ENCODE measurements at regions not wholly inside any gene's neighbourhood (a gene's known extent, or its start where the extent isn't known, plus 50 kb on each side); places are given as distances from the start of the nearest gene placed in this dataset.
"Not testable (repeated sequence)": the region's sequence is repeated elsewhere in the genome, so short reads cannot be mapped to it uniquely, and the experiment has no call there.

DNA sequence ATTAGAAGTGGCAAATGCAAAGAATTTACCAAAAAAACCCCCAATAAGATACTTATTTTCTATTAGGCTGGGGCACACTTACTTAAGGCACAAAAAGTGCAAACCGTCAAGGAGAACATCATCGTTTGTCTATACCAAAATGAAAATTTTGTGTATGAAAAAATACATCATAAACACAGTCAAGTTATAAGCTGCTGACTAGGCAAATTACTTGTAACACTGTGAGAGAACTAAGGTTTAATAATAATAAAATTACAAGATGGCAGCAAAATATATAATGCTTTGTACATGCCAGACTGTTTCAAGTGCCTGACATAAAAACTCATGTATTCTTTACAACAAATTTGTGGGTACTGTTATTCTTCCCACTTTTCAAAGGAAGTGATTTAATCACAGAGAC, 297.2 kb upstream of the CRBN start:
- DNase-seq (ENCODE audit: low read depth in 4 of 4, low spot score in 3 of 4), result no peak

DNA sequence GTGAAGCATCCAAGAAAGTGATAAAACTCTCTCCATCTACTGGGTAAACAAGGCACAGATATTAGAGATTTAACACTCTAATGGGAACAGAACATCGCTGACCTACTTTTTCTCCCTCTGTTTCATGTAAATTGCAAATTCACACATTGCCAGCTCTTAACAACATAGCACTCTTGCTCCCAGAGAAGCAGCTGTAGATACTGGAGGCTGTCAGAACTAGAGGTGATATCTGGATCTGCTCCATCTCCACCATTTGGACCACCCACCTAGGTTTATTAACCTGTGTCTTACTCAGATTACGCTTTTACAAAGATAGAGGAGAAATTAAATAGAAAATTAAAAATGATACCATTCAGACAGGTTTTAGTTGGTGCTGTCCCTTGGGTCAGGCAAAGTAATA, 289.1 kb upstream of the CRBN start:
- no peak for DNase-seq (ENCODE audit: low read depth in 4 of 4, low spot score in 3 of 4)

DNA sequence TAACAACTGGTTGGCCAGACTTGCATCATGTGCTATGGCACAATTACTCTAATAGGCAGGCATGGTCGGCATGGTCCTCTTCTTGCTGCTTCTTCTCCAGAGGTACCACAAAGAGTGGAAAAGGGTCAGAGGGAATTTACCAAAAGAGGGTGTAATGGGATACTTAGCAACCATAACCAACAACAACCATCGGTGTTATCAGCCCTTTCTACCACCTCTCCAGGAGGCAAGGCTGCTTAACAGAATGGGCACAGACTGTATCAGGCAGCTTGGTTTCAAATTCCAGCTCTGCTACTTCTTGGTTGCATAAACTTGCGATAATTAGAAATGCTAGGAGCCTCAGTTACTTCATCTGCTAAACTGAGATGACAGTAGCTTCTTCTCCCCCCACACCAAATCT, 284.6 kb upstream of the CRBN start:
- no peak for DNase-seq (ENCODE audit: low read depth in 4 of 4, low spot score in 3 of 4)

DNA sequence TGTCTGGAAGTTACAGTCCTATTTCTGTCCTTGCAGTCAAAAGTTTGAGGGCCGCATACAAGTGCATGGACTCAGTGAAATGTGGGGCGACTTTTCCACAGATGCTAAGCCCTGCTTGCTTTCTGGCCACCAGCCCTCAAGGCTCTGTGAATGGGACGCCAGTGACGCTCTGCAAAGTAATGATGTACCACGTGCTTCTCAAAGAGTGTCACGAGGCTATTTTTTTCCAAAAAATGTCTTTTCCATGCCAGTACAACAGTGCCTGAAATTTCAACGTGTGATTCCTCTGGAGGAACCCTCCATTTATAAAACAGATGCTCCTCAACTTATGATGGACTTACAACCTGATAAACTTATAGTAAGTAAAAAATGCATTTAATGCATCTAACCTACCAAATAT, 281.8 kb upstream of the CRBN start:
- no peak for DNase-seq (ENCODE audit: low read depth in 4 of 4, low spot score in 3 of 4)

DNA sequence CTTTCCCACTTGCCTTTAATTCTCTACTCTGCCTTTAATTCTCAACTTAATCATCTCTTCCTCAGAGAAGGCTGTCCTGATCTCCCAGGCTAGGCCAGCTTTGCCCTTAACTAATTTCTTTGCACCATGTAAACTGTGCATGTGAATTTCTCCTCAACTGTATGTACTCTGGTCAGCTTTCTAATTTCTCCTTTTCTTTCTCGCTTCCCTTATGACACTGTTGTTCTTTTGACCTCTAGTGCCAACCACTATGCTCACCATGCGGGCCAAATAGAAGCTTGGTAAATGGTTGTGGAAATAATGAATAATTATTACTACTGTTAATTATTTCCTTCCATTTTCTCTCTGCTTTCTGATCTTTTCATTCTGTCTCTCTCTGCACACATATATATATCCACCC, 269.0 kb upstream of the CRBN start:
- DNase-seq (ENCODE audit: low read depth in 4 of 4, low spot score in 3 of 4), result no peak

DNA sequence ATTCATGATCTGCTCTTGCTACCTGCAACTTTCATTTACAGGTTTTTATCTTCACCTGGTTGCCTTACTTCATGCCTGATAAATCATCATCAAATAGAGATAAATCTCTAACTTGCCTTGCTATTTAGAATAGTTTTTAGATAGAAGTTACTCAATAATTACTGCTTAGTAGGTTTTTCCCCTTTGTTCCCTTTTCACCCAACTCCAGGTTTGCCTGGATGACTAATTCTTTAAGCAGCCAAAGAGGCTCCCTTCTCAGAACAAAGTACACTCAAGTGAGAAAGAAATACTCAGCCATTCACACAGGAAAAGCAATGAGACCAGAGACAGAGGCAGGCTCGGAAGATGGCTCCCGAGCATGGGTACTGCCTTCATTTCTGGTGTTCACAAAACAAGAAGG, 268.1 kb upstream of the CRBN start:
- DNase-seq (ENCODE audit: low read depth in 4 of 4, low spot score in 3 of 4), result no peak

DNA sequence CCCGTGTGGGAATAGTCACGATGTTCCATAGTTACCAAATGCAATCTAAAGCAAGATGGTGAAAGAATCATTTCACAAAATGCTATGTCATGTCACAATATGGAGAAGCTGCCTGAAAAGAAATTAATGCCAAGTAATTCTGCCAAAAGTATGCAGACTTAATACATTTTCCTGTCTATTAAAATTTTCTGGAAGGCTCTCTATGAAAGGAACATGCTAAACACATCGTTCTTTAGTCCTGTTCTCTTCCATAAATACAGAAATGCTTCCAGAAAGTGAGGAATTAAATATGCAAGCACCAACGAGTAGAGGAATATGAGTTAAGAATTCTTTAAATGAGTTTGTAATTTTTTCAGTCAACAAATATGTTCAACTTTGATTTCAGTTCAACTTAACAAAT, 266.8 kb upstream of the CRBN start:
- DNase-seq (ENCODE audit: low read depth in 4 of 4, low spot score in 3 of 4), result no peak

DNA sequence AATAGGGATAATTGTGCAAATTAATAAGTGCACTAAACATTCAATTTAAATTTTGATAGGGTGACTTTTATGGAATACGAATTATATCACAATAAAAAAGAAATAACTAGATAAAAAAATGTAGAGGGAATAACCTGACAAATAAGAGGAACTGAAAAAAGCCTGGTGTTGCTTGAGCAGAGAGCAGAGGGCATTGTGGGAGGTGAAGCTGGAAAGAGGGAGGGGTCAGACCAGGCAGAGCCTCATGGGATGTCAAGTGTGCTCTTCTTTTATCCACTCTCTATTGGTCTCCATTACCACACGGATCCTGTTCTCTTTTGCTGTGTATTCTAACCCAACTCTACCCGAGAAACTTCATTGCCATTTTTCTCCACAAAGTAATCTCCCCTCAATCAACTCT, 264.0 kb upstream of the CRBN start:
- no peak for DNase-seq (ENCODE audit: low read depth in 4 of 4, low spot score in 3 of 4)

DNA sequence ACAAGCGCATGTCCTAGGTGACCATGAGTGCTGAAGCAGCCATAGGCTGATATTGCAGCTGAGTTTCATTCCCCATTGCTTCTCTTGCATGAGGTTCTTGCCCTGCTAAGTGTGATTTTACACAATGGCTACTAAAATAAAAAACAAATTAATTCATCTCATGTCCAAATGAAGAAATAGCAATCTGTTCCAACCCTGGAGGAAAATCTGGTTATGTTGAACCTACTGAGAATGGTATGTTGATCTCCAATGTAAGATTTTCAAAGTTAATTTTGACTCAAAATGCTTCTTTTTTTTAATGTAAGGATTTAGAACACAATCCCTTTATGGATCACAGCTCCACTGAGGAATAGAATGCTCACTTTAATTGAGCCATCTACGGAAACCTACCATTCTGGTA, 254.2 kb upstream of the CRBN start:
- no peak for DNase-seq (ENCODE audit: low read depth in 4 of 4, low spot score in 3 of 4)

DNA sequence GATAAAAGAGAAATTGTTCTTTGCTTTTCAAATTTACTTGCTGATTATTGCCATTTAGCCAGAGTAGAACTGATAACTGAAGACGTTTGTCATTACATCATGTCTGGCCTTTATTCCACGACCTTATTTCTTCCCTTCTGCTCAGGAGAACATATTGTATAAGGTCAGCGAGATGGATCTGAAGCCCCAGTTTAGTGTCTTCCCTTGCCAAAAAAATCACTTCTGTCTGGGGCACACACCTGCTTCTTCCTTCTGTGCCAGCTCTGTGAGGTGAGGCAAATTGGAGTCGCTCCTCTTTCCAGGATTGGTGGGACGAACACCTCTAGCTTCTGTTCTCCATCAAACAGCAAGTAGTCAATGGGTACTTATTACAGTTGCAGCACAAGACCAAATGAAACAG, 250.3 kb upstream of the CRBN start:
- no peak for DNase-seq (ENCODE audit: low read depth in 4 of 4, low spot score in 3 of 4)

DNA sequence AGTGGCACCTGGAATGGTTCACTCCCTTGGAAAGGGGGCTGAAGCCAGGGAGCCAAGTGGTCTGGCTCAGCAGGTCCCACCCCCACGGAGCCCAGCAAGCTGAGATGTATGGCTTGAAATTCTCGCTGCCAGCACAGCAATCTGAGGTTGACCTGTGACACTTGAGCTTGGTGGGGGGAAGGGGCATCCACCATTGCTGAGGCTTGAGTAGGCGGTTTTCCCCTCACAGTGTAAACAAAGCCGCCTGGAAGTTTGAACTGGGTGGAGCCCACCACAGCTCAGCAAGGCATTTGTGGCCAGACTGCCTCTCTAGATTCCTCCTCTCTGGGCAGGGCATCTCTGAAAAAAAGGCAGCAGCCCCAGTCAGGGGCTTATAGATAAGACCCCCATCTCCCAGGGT, 228.2 kb upstream of the CRBN start:
- not testable (repeated sequence) for DNase-seq (ENCODE audit: low read depth in 4 of 4, low spot score in 3 of 4)

DNA sequence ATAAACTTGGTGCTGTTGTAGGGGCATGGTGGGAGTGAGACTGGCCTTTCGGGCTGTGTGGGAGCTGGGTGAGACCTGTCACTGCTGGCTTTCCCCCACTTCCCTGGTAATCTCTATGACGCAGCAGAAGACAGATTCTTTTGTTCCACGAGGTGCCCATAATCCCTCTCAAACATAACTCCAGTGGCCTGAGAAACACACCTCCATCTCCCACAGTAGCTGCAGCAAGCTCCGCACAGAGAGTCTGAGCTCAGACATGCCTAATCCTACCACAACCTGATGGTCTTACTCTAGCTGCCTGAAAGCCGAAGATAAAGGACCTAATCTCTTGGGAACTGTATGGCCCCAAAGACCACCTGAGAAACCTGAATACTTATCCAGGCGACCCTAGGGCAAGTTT, 225.6 kb upstream of the CRBN start:
- no peak for DNase-seq (ENCODE audit: low read depth in 4 of 4, low spot score in 3 of 4)

DNA sequence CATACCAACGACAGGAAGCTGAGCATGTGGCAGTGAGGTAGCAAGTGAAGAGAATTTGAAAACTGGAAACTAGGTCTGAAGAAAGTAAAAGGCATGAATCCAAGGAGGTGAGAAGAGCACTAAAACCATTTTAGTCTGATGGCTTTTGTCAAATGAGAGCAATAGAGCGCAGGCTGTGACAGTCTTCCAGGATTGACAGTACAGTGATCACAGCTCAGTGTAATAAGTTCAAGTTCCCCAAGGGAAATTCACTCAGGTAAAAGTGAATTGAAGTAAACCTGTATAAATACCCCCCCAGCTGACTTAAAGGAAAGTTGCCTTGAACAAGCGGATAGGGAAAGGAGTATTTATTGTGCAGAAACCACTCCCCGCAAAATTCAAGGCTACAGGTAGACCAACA, 224.2 kb upstream of the CRBN start:
- no peak for DNase-seq (ENCODE audit: low read depth in 4 of 4, low spot score in 3 of 4)

DNA sequence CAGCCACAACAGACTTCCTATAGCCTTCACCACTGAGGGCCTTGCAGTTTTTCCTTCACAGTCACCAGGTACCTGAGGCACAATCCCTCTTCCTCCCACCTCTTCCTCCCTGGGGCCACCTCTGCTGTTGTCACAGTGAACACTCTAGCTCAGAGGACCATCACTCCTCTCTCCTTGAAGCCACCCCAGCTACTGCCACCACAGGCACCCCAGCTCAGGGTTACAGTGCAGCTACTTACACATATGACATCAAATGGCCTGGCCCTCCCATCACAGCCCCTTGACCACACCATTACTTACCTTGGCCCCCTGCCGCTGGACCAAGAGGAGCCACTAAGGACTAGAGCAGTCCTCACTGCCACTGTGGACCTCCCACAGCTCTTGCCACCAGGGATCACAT, 213.5 kb upstream of the CRBN start:
- no peak for DNase-seq (ENCODE audit: low read depth in 4 of 4, low spot score in 3 of 4)

DNA sequence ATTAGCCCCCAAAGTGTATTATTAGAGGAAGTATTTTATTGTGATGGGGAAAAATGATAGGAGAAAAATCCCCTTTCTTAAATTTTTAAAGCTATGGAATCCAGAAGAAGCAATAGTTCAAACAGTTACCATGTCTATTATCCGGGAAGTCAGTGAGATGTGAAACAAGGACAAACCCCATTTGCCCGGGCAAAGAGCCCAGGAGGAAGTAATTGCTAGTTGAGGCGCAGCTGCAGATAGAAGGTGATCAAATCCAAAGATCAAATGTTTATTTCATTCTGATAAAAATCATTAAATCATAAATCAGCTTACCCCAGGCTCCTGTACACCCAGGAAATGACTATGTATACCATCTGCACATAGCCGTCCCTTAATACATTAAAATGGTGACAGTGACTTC, 204.0 kb upstream of the CRBN start:
- DNase-seq (ENCODE audit: low read depth in 4 of 4, low spot score in 3 of 4), result no peak

DNA sequence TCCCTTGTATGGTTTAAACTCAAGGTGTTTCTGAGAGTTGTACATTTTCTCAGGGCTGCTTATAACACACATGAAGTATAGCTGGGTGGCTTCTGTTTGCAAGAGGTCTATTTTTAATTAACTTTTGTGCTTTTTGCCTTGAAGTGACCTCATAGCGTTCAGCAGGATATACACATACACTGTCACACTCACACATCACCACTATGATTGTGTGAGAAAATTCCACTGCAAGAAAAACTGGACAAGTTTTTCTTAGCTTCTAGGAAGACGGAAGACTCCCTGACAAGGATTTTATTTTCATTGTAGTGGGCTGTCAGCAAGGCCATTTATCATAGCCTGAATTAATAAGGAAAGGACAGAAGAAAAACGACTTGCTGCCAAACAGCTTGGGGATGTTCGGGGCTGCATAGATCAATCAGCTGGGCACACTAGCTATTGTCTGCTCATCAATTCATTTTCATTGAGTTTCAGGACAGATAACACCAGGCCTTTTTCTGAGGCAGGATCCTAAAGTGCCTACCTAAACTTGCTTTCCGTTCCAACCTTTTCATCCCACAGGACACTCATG, 192.8 kb upstream of the CRBN start:
- no peak for DNase-seq (ENCODE audit: low read depth in 4 of 4, low spot score in 3 of 4)

DNA sequence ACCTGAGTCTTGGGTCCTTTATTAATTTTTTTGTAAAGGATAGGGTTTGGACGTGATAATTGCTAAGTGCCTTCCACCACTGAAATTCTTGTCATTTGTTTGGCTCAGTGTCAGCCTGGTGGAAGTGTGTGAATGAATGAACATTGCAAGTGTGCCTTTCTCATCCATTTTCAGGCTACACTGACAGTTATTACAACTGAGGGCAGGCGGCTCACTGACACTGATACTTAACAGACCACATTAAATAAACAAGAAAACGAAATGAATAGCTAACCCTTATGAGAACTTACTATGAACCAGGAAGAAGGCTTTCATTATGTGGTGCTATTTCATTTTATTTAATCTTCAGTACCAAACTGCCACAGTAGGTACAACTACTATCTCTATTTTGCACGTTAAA, 188.8 kb upstream of the CRBN start:
- DNase-seq (ENCODE audit: low read depth in 4 of 4, low spot score in 3 of 4), result no peak

DNA sequence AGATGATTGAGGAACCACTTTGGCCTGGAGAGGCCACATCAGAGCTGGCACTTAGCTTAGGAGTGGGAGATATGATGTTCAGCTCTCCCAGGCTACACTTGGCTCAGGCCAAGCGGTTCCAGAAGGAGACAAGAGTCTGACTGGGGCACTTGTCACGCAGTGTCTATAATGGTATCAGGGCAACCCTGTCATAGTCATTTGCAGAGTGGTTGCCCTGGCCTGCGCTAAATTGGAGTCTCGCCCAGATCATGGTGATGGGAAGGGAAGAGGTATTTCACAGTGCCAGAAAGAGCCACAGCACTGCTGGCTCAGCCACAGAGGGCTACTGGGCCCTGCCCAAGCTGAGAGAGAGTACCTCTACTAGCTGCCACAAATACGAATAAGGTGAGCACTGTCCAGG, 186.9 kb upstream of the CRBN start:
- DNase-seq (ENCODE audit: low read depth in 4 of 4, low spot score in 3 of 4), result no peak

DNA sequence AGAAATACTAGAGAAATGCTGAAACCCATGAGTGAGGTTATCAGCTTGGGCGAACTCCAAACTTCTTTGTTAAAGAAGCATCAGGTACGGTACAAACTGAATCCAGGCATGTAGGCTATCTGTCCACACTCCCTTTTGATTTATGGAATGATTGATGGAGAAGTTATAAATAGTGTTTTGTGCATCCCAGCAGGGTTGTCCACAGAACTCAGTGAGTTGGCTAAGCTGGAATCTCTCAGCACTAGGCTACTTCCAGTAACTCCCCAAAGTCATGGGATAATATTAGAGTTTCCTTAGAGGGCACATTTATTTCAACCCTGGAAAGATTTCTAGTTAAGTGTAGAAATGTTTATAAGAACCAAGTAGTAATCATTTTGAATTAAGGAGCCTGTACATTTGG, 186.2 kb upstream of the CRBN start:
- DNase-seq (ENCODE audit: low read depth in 4 of 4, low spot score in 3 of 4), result no peak

DNA sequence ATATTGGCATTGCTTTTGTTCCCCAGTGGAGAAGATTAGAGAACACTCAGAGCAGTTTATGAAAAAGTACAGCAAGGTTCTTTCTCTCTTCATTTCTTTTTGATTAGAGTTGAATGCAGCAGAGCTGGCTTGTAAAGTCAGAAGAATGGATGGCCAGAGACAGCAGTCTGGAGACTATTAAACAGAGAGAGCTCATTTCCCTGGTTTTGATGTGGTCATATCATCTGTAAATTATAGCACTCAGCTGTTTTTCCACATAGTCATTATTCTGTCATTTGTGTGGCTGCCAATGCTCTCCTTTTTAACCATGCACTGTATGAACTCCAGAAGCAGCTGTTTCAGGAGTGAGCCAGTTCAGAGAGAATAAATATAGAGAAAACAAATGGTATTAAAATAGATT, 177.4 kb upstream of the CRBN start:
- DNase-seq (ENCODE audit: low read depth in 4 of 4, low spot score in 3 of 4), result no peak

DNA sequence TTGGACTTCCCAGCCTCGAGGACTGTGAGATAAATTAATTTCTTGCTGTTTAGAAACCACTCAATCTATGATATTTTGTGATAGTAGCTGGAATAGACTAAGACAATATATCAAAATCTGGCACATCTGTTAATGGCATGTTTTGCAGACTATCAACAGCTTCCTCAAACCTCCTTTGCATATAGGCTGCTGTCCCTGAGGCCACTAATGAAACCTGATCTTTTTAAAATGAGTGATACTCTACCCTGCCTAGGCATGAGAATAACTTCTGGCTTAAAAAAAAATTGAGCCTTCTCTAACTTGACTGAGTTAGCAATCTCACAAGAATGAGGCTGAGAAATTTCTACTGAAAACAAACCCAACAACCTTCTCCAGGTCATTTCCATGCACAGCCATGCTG, 176.0 kb upstream of the CRBN start:
- DNase-seq (ENCODE audit: low read depth in 4 of 4, low spot score in 3 of 4), result no peak

DNA sequence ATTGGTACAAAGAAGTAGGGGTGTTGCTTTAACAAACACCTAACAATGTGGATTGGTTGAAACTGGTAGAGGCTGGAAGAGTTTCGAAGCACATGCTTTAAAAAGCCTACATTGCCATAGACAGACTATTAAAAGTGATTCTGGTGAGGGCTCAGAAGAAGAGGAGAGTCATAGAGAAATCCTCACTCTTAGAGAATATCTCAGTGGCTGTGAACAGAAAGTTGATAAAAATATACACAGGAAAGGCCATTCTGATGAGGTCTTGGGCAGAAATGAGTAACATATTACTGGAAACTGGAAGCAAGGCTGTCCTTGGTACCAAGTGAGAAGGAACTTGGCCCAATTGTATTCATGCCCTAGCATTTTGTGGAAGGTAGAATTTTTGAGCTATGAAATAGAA, 173.7 kb upstream of the CRBN start:
- DNase-seq (ENCODE audit: low read depth in 4 of 4, low spot score in 3 of 4), result no peak

DNA sequence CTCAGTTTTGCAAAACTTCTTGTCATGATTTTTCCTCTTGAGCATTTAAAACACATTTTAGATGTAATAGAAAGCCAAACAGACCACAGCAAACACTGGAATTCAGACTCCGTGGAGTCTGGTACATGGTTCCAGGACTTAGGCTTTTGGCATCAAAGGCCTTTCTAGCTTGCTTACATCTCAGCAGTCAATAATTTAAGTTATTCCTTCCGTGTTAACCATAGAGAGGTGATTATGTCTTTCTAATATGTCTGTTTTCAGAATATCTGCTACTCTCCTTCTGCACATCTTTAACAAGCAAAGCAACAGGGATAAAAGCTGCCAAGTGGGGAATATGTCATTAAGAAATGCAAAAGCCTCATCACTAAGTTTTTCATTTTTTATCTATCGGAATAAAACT, 171.7 kb upstream of the CRBN start:
- DNase-seq (ENCODE audit: low read depth in 4 of 4, low spot score in 3 of 4), result no peak

DNA sequence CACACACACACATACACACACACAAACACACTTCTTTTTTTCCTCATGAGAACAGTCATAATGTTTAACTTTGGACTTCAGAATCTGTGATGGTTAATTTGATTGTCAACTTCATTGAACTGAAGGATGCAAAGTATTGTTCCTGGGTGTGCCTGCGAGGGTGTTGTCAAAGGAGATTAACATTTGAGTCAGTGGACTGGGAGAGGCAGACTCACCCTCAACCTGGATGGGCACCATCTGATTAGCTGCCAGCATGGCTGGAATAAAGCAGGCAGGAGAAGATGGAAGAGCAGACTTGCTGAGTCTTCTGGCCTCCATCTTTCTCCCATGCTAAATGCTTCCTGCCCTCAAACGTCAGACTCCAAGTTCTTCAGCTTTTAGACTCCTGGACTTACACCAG, 167.6 kb upstream of the CRBN start:
- DNase-seq (ENCODE audit: low read depth in 4 of 4, low spot score in 3 of 4), result not testable (repeated sequence)

All from left renal pelvis (tissue), 4 donors.